Lower lobe of right lung (tissue), 2 donors: ENCODE measurements at regions not wholly inside any gene's neighbourhood (a gene's known extent, or its start where the extent isn't known, plus 50 kb on each side); places are given as distances from the start of the nearest gene placed in this dataset.
"Not testable (repeated sequence)": the region's sequence is repeated elsewhere in the genome, so short reads cannot be mapped to it uniquely, and the experiment has no call there.

Experiments used
- ATAC-seq, 2 donors: fragments of 200-7000 bp; cut with Tn5 transposase; one replicate each; pipeline ENCODE4 v1.9.1; 2020 to 2022; ENCODE audit warnings: mild to moderate bottlenecking in 2 of 2, moderate library complexity in 2 of 2
- DNase-seq: peaks from one replicate; pipeline ENCODE4 v3.0.0-alpha.2; 2020
- H3K27ac ChIP-seq: fragments of 200-600 bp; one replicate; pipeline ENCODE4 v1.8.0; 2022
- H3K27me3 ChIP-seq: fragments of 200-600 bp; one replicate; pipeline ENCODE4 v1.8.0; 2022; ENCODE audit warnings: low read depth
- H3K36me3 ChIP-seq: fragments of 200-600 bp; one replicate; pipeline ENCODE4 v1.8.0; 2022; ENCODE audit warnings: mild to moderate bottlenecking
- H3K4me1 ChIP-seq: fragments of 200-600 bp; one replicate; pipeline ENCODE4 v1.8.0; 2022
- H3K4me3 ChIP-seq: fragments of 200-600 bp; one replicate; pipeline ENCODE4 v1.8.0; 2022; ENCODE audit warnings: mild to moderate bottlenecking
- H3K9me3 ChIP-seq: fragments of 200-600 bp; one replicate; pipeline ENCODE4 v1.8.0; 2022
- intact Hi-C: fragments of 100-400 bp; cut with DNase I; formaldehyde crosslinking; loops from one replicate; pipeline ENCODE4 v1.11.0; 2022
- TF ChIP-seq, protein P1 (sequence below): fragments of 200-600 bp; IDR thresholded peaks from one replicate; pipeline ENCODE4 v1.8.0; 2022; ENCODE audit warnings: antibody characterized with exemption, mild to moderate bottlenecking
- donor health status: DM: no; HTN: yes; CAD: no; lungs with severe emphysema.

- Histone ChIP-seq H3K27me3 (no peaks in the 10 kb centered on the region), H3K9me3 (no peaks in the 10 kb centered on the region), H3K27ac (no peak overlapping the region), H3K36me3 (no peaks in the 10 kb centered on the region), H3K4me1 (peaks cover 3% of the 10 kb centered on the region), H3K4me3 (no peak overlapping the region)
- intact Hi-C loops, result loop anchor here (10.0 kb wide), 1 partner anchor 198 kb away; no protein-coding TSS in a partner anchor
- TF ChIP-seq, protein P1, sequence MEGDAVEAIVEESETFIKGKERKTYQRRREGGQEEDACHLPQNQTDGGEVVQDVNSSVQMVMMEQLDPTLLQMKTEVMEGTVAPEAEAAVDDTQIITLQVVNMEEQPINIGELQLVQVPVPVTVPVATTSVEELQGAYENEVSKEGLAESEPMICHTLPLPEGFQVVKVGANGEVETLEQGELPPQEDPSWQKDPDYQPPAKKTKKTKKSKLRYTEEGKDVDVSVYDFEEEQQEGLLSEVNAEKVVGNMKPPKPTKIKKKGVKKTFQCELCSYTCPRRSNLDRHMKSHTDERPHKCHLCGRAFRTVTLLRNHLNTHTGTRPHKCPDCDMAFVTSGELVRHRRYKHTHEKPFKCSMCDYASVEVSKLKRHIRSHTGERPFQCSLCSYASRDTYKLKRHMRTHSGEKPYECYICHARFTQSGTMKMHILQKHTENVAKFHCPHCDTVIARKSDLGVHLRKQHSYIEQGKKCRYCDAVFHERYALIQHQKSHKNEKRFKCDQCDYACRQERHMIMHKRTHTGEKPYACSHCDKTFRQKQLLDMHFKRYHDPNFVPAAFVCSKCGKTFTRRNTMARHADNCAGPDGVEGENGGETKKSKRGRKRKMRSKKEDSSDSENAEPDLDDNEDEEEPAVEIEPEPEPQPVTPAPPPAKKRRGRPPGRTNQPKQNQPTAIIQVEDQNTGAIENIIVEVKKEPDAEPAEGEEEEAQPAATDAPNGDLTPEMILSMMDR, result no peak
- ATAC-seq, result no peak
- no peak for DNase-seq
Measured at GRCh38 chr2:55766947-55767346, 73.3 kb upstream of the PNPT1 start.

- H3K36me3 ChIP-seq, ATAC-seq, H3K27ac ChIP-seq, H3K4me3 ChIP-seq, DNase-seq, H3K27me3 ChIP-seq, H3K9me3 ChIP-seq, H3K4me1 ChIP-seq: not testable (repeated sequence)
- intact Hi-C loops, result loop anchor here (10.0 kb wide), 1 partner anchor 199 kb away; no protein-coding TSS in a partner anchor
Measured at GRCh38 chr2:55765708-55766107, 72.1 kb upstream of the PNPT1 start.

DNA sequence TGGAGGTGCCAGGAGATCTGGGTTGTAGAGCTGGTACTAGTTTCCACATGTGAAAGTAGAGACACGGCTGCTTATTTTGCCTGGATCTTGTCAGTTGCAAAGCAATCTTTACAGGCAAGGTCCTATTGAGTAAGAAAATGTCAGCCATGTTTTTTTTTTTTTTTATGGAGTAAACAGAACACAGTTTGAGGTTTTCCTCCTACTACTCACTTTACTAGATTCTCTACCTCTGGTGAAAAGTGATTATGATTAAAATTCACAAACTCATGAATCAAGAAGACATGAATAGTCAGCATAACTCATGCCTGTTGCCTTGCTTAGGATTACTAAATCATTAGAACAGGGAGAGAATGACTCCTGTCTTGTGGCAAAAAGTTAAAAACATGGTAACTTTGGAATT is 70.1 kb upstream of the PNPT1 start:
- H3K36me3 ChIP-seq, result no peaks in the 10 kb centered on the region
- H3K4me3 ChIP-seq, result no peak overlapping the region
- no peak for DNase-seq
- intact Hi-C loops, result loop anchor here (10.0 kb wide), 1 partner anchor 201 kb away; no protein-coding TSS in a partner anchor
- H3K27me3 ChIP-seq, result no peaks in the 10 kb centered on the region
- TF ChIP-seq, protein P1, result no peak
- H3K4me1 ChIP-seq, result no peaks in the 10 kb centered on the region
- ATAC-seq, result no peak
- no peak overlapping the region for H3K27ac ChIP-seq
- no peaks in the 10 kb centered on the region for H3K9me3 ChIP-seq

DNA sequence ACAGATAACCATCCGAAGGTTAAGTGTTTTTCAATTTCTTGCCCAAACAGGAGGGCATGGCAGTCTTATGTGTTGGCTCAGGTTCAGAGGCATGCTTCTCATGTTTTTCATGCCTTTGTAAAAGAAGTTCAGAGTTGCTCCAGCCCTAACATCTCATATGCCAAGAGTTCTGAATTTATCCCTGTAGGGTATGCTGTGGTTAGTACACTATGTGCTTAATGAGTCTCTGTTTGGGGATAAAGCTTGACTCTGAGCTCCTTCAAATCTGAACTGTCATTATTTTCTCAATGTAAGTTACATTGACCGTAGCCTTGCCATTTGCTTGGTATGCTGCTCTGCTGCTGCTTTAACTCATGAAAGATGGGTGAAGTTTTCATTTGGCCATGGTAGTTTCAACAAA is 67.9 kb upstream of the PNPT1 start:
- Histone ChIP-seq H3K9me3 (no peaks in the 10 kb centered on the region), H3K27ac (peak overlapping the region; percentile 48), H3K4me1 (no peaks in the 10 kb centered on the region), H3K36me3 (no peaks in the 10 kb centered on the region), H3K27me3 (no peaks in the 10 kb centered on the region), H3K4me3 (no peak overlapping the region)
- DNase-seq (no peak), ATAC-seq (peak; percentile 57 to 58)
- intact Hi-C loops, result loop anchor here (10.0 kb wide), 1 partner anchor 203 kb away; no protein-coding TSS in a partner anchor
- TF ChIP-seq, protein P1, result no peak

GRCh38 chr2:55761024-55761423 is 67.4 kb upstream of the PNPT1 start:
- intact Hi-C loops, result loop anchor here (10.0 kb wide), 1 partner anchor 204 kb away; no protein-coding TSS in a partner anchor
- no peak overlapping the region for H3K27ac ChIP-seq
- H3K36me3 ChIP-seq, result no peaks in the 10 kb centered on the region
- ATAC-seq (no peak), DNase-seq (no peak)
- TF ChIP-seq, protein P1, result no peak
- H3K27me3 ChIP-seq, result no peaks in the 10 kb centered on the region
- no peaks in the 10 kb centered on the region for H3K9me3 ChIP-seq
- H3K4me3 ChIP-seq, result no peak overlapping the region
- H3K4me1 ChIP-seq, result no peaks in the 10 kb centered on the region

DNA sequence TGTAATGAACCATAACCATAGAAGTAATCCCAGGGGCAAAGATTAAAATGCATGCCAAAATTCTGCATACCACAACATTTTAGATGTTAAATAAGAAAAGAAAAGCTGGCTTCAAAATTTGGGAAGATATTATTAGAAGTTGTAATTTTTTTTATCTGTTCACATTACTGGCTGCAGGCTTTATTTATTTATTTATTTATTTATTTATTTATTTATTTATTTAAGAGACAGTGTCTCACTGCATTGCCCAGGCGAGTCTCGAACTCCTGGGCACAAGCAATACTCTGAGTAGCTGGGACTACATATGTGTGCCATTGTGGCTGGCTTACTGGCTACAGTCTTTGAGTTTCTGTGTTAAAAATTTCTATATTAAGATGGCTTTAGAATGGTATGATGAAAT is 66.5 kb upstream of the PNPT1 start:
- DNase-seq, result no peak
- intact Hi-C loops, result loop anchor here (10.0 kb wide), 1 partner anchor 205 kb away; no protein-coding TSS in a partner anchor
- H3K36me3 ChIP-seq, result no peaks in the 10 kb centered on the region
- no peaks in the 10 kb centered on the region for H3K4me1 ChIP-seq
- no peak for ATAC-seq
- TF ChIP-seq, protein P1, result no peak
- no peak overlapping the region for H3K27ac ChIP-seq
- H3K4me3 ChIP-seq, result no peak overlapping the region
- no peaks in the 10 kb centered on the region for H3K9me3 ChIP-seq
- H3K27me3 ChIP-seq, result no peaks in the 10 kb centered on the region
